ENCODE measurements at regions not wholly inside any gene's neighbourhood (a gene's known extent, or its start where the extent isn't known, plus 50 kb on each side); places are given as distances from the start of the nearest gene placed in this dataset.
"Not testable (repeated sequence)": the region's sequence is repeated elsewhere in the genome, so short reads cannot be mapped to it uniquely, and the experiment has no call there.

GRCh38 chrX:50967736-50968135, 57.2 kb downstream of the BMP15 start:
- TF ChIP-seq POLR2A (IDR thresholded peaks at IDR 0.05; ENCODE audit: low read length) (no peak), GATA1 (IDR thresholded peaks at IDR 0.05; ENCODE audit: low read depth, low read length) (no peak)
- no peak for DNase-seq

- DNase-seq: not testable (repeated sequence)
These were observed 58.5 kb downstream of the BMP15 start for GRCh38 chrX:50968871-50969635.

DNA sequence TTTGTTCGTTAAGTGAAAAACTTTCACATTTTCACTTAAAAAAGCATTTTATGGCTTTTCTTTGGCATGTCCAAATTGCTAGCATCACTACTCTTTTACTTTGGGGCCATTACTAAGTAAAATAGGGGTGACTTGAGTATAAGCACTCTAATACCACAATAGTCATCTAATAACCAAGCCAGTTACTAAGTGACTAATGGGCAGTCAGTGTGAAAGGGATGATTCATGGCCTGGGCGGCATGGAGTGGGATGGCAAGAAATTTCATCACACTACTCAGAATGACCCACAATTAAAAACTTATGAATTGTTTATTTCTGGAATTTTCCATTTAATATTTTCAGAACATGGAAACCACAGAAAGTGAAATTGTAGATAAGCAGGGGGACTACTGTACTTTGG, 60.9 kb downstream of the BMP15 start:
- no peak for DNase-seq
- TF ChIP-seq POLR2A (IDR thresholded peaks at IDR 0.05; ENCODE audit: low read length) (no peak), GATA1 (IDR thresholded peaks at IDR 0.05; ENCODE audit: low read depth, low read length) (no peak)

DNA sequence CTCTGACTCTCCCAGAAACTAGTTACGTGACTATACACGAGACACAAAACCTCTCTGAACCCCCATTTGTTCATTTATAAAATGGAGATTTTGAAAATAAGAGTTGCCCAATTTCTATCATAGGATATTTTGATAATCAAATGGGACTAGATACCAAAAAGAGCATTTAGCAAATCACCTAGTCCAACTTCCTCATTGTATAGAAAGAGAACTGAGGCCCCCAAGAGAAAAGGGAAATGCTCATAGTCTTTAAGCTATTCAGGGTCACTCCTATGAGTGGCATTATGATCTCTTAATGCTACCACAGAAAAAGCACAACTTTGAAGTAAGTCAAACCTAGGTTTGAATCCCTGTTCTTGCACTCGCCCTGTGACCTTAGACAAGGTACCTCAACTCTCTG, 62.7 kb downstream of the BMP15 start:
- DNase-seq: no peak
- no peak for TF ChIP-seq GATA1 (IDR thresholded peaks at IDR 0.05; ENCODE audit: low read depth, low read length)

GRCh38 chrX:50978920-50979682, 68.6 kb downstream of the BMP15 start:
- TF ChIP-seq GATA1 (IDR thresholded peaks at IDR 0.05; ENCODE audit: low read depth, low read length) (no peak), POLR2A (IDR thresholded peaks at IDR 0.05; ENCODE audit: low read length) (no peak)
- DNase-seq: no peak

DNA sequence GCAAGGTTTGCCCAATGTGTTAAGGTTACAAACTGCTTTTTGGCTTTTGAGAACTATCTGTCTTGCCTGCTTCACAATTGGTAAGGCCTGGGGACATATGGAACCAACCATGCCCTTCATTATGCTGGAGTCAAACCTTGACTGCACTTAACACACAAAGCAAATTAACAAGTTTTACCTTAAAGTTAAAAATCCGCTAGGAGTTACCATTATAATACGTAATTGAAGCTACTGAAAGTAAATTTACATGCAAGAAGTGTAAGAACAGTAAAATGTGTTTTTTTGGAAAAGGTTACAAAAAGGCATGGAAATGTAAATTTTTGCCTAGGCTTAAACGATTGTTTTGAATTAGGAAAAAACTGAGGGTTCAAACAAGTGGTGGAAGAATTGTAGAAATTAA, 69.7 kb downstream of the BMP15 start:
- TF ChIP-seq POLR2A (IDR thresholded peaks at IDR 0.05; ENCODE audit: low read length) (no peak), GATA1 (IDR thresholded peaks at IDR 0.05; ENCODE audit: low read depth, low read length) (no peak)
- DNase-seq: no peak

DNA sequence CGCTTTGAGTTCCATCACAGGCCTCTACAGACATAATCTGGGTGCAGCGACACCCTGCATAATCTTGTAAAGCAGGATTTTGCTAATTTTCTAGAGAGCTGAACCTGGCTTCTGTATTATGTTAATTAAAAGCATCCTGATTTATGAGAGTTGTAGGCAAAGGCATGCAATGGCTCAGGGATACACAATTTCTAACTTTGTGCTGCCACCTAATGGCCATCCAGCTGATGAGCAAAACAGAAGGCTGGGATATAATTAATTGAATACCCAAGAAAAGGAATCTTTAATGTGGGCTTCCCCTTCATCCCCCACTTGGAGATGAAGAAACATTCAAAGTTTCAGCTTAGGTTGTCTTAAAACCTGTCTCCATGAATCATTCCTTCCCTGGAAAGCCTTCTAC, 78.1 kb downstream of the BMP15 start:
- DNase-seq: peak; percentile 0 to 23
- no peak for TF ChIP-seq POLR2A (IDR thresholded peaks at IDR 0.05; ENCODE audit: low read length)
- no peak for TF ChIP-seq GATA1 (IDR thresholded peaks at IDR 0.05; ENCODE audit: low read depth, low read length)

DNA sequence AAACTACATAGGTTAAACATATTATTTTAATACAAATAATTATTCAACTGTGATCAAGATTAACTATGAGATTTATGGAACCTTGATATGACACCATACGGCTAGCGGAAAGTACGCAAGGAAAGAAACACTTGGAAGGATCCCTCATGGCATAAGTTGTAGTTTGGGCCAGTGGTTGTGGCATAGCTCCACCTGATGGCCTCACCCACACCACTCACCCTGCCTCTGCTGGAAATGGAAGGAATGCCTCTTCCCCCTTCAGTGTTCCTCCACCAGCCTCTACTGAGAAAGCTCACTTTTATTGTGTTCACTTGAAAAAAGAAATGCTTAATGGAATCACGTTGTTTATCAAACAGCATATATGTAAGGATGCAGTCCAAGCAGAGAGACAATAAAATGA, 86.4 kb downstream of the BMP15 start:
- DNase-seq: no peak
- TF ChIP-seq GATA1 (IDR thresholded peaks at IDR 0.05; ENCODE audit: low read depth, low read length) (no peak), POLR2A (IDR thresholded peaks at IDR 0.05; ENCODE audit: low read length) (no peak)

DNA sequence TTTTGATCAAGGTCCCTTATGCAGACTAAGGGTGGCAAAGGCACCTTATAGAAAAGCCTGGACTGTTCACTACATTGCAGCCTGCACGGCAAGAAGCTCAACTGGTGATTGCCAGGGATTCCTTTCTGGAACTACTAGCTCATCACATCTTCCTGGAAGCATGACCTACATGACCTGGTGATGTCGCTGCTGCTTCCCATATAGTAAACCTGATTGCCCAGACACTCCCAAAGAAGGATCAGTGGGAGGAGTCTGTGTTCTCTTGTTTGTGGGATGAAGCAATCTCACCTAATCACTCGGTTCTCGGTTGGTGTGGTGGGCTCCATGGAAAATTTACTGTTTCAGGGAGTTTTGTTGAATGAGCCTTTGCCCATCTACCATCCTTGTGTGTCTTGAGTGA, 89.8 kb downstream of the BMP15 start:
- not testable (repeated sequence) for DNase-seq

- DNase-seq: not testable (repeated sequence)
These were observed 91.4 kb downstream of the BMP15 start for GRCh38 chrX:51001733-51002632.

GRCh38 chrX:51006064-51006463, 95.5 kb downstream of the BMP15 start:
- TF ChIP-seq GATA1 (IDR thresholded peaks at IDR 0.05; ENCODE audit: low read depth, low read length): no peak
- no peak for TF ChIP-seq POLR2A (IDR thresholded peaks at IDR 0.05; ENCODE audit: low read length)
- DNase-seq: no peak

DNA sequence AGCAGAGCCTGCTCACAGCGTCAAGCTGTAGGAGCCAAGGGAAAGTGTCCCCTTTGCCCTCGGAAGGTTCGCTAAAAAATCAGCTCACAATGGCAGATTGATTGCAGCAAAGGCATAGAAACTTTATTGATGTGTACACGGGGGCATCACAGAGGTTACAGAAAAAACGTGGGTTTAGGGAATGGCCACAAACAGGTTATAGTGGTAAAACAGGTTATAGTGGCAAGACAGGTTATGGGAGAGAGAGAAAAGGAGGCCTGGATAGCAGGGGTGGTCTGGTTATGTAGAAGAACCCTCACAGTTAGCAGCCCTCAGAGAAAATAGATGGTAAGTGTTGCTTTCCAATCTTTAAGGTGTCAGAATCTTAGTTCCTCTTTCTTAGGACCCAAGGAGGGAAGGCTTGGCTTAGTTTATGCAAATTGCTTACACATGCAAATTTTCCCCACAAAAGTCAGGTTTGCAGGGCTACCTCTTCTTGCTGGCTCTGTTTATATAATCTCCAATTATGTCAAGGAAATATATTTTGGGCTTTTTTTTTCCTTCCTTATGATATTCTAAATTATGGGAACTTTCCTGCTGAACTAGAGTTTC, 113.7 kb downstream of the BMP15 start:
- TF ChIP-seq POLR2A (IDR thresholded peaks at IDR 0.05; ENCODE audit: low read length) (no peak), GATA1 (IDR thresholded peaks at IDR 0.05; ENCODE audit: low read depth, low read length) (no peak)
- DNase-seq: no peak

- DNase-seq: peak; percentile 0 to 52
- TF ChIP-seq GATA1 (IDR thresholded peaks at IDR 0.05; ENCODE audit: low read depth, low read length): no peak
- TF ChIP-seq POLR2A (IDR thresholded peaks at IDR 0.05; ENCODE audit: low read length): no peak
These were observed 116.3 kb downstream of the BMP15 start for GRCh38 chrX:51026862-51027261.

DNA sequence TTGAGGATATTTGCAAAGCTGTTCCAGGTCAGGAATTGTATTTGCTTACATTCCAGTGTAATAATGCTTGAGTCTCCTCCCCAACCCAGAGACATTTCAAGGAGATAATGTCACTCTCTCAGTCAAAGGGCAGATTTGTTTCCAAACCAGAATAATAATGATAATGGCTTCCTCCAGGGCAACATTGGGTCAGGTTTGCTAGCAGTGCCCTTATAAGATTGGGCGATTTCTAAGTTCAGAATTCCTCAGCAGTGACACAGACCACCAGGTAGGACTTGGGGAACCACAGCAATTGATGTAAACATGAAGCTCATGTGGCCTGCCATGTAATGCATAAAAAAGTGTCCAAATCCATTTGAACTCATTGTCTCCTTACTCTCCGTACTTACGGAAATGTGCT, 125.2 kb downstream of the BMP15 start:
- no peak for DNase-seq

More for the DNA sequence above, 125.2 kb downstream of the BMP15 start:
- no peak for TF ChIP-seq POLR2A (IDR thresholded peaks at IDR 0.05; ENCODE audit: low read length)
- TF ChIP-seq GATA1 (IDR thresholded peaks at IDR 0.05; ENCODE audit: low read depth, low read length): no peak
